ENCODE measurements at regions not wholly inside any gene's neighbourhood (a gene's known extent, or its start where the extent isn't known, plus 50 kb on each side); places are given as distances from the start of the nearest gene placed in this dataset.

GRCh38 chr7:53413021-53413420 lies 377.6 kb downstream of the POM121L12 start:
- ATAC-seq (ENCODE audit: low FRiP score in 2 of 2) (no peak), DNase-seq (no peak)
- Histone ChIP-seq H3K9me3 (no peaks in the 10 kb centered on the region), H3K27me3 (no peaks in the 10 kb centered on the region), H3K4me3 (no peak overlapping the region), H3K4me1 (no peaks in the 10 kb centered on the region), H3K27ac (no peak overlapping the region), H3K36me3 (no peaks in the 10 kb centered on the region)
- TF ChIP-seq CTCF (IDR thresholded peaks at IDR 0.05): no peak
- no peak for TF ChIP-seq POLR2AphosphoS5 (IDR thresholded peaks at IDR 0.05)
- TF ChIP-seq EP300 (IDR thresholded peaks at IDR 0.05): no peak
- no peak for TF ChIP-seq POLR2A (IDR thresholded peaks at IDR 0.05)
- 86 to 88% methylated on average over 2 of the region's 2 CpGs for WGBS, 2 donors

GRCh38 chr7:53415816-53416215 lies 380.4 kb downstream of the POM121L12 start:
- no peak for TF ChIP-seq EP300 (IDR thresholded peaks at IDR 0.05)
- TF ChIP-seq POLR2AphosphoS5 (IDR thresholded peaks at IDR 0.05): no peak
- no peak for TF ChIP-seq CTCF (IDR thresholded peaks at IDR 0.05)
- TF ChIP-seq POLR2A (IDR thresholded peaks at IDR 0.05): no peak
- H3K4me3 ChIP-seq: no peak overlapping the region
- H3K9me3 ChIP-seq: no peaks in the 10 kb centered on the region
- no peak overlapping the region for H3K27ac ChIP-seq
- no peaks in the 10 kb centered on the region for H3K27me3 ChIP-seq
- ATAC-seq (ENCODE audit: low FRiP score in 2 of 2) (no peak), DNase-seq (no peak)
- H3K4me1 ChIP-seq: no peaks in the 10 kb centered on the region
- 95 to 96% methylated on average over 2 of the region's 2 CpGs for WGBS, 2 donors
- no peaks in the 10 kb centered on the region for H3K36me3 ChIP-seq

- 88% methylated on average over 1 of the region's 1 CpG for WGBS, 2 donors
- Histone ChIP-seq H3K9me3 (no peaks in the 10 kb centered on the region), H3K4me3 (no peak overlapping the region), H3K27ac (no peak overlapping the region), H3K27me3 (no peaks in the 10 kb centered on the region), H3K4me1 (no peaks in the 10 kb centered on the region), H3K36me3 (no peaks in the 10 kb centered on the region)
- DNase-seq: no peak
- TF ChIP-seq CTCF (IDR thresholded peaks at IDR 0.05) (no peak), EP300 (IDR thresholded peaks at IDR 0.05) (no peak), POLR2A (IDR thresholded peaks at IDR 0.05) (no peak), POLR2AphosphoS5 (IDR thresholded peaks at IDR 0.05) (no peak)
- no peak for ATAC-seq (ENCODE audit: low FRiP score in 2 of 2)
Observed at GRCh38 chr7:53418834-53419482, 383.5 kb downstream of the POM121L12 start.

- Histone ChIP-seq H3K9me3 (no peaks in the 10 kb centered on the region), H3K27me3 (no peaks in the 10 kb centered on the region), H3K4me3 (no peak overlapping the region), H3K36me3 (no peaks in the 10 kb centered on the region), H3K27ac (no peak overlapping the region), H3K4me1 (no peaks in the 10 kb centered on the region)
- no peak for DNase-seq
- no peak for ATAC-seq (ENCODE audit: low FRiP score in 2 of 2)
- WGBS, 2 donors: 58 to 65% methylated on average over 1 of the region's 1 CpG
- no peak for TF ChIP-seq POLR2A (IDR thresholded peaks at IDR 0.05)
- TF ChIP-seq CTCF (IDR thresholded peaks at IDR 0.05): no peak
- TF ChIP-seq POLR2AphosphoS5 (IDR thresholded peaks at IDR 0.05): no peak
- no peak for TF ChIP-seq EP300 (IDR thresholded peaks at IDR 0.05)
Observed at GRCh38 chr7:53420550-53420949, 385.1 kb downstream of the POM121L12 start.

GRCh38 chr7:53422291-53422690 lies 386.9 kb downstream of the POM121L12 start:
- Histone ChIP-seq H3K27me3 (no peaks in the 10 kb centered on the region), H3K4me3 (no peak overlapping the region), H3K36me3 (no peaks in the 10 kb centered on the region), H3K27ac (no peak overlapping the region), H3K4me1 (no peaks in the 10 kb centered on the region), H3K9me3 (peaks cover 0 to 7% (median 0%) of the 10 kb centered on the region in 4 donors)
- no peak for DNase-seq
- WGBS, 2 donors: 54 to 66% methylated on average over 5 of the region's 5 CpGs
- TF ChIP-seq POLR2AphosphoS5 (IDR thresholded peaks at IDR 0.05) (no peak), CTCF (IDR thresholded peaks at IDR 0.05) (no peak), POLR2A (IDR thresholded peaks at IDR 0.05) (no peak), EP300 (IDR thresholded peaks at IDR 0.05) (no peak)
- no peak for ATAC-seq (ENCODE audit: low FRiP score in 2 of 2)
